Ectodermal cell (in vitro differentiated cells): ENCODE measurements at regions not wholly inside any gene's neighbourhood (a gene's known extent, or its start where the extent isn't known, plus 50 kb on each side); places are given as distances from the start of the nearest gene placed in this dataset.

Experiments used
- H3K27ac ChIP-seq: 2 replicates; pipeline ENCODE4 v1.7.0; 2013; ENCODE audit warnings: mild to moderate bottlenecking, low read depth, low read length; ENCODE audit not compliant: insufficient read depth, poor library complexity, severe bottlenecking
- H3K27me3 ChIP-seq: 2 replicates; pipeline ENCODE4 v1.7.0; 2013; ENCODE audit warnings: mild to moderate bottlenecking, low read length; ENCODE audit not compliant: insufficient read depth, control insufficient read depth, poor library complexity, severe bottlenecking
- H3K36me3 ChIP-seq: one replicate; pipeline ENCODE4 v1.7.0; 2013; ENCODE audit warnings: low read length; ENCODE audit not compliant: control insufficient read depth, insufficient read depth
- H3K4me1 ChIP-seq: one replicate; pipeline ENCODE4 v1.7.0; 2013; ENCODE audit warnings: low read length; ENCODE audit not compliant: control insufficient read depth, insufficient read depth
- H3K4me3 ChIP-seq: 2 replicates; pipeline ENCODE4 v1.7.0; 2013; ENCODE audit warnings: low read depth, low read length, control low read depth; ENCODE audit not compliant: insufficient read depth
- H3K9me3 ChIP-seq: 2 replicates; pipeline ENCODE4 v1.7.0; 2013; ENCODE audit warnings: mild to moderate bottlenecking, low read length, moderate library complexity; ENCODE audit not compliant: control insufficient read depth
- WGBS, 2 experiments: methylation state at CpG; one replicate each; pipeline ENCODE4 v1.1.7; 2013; ENCODE audit warnings: missing lambda C conversion rate in 2 of 2; 5-methylcytosine and 5-hydroxymethylcytosine counted together

GRCh38 chr18:27728659-27729058 lies 448.3 kb downstream of the CDH2 start:
- H3K4me1 ChIP-seq: no peaks in the 10 kb centered on the region
- H3K36me3 ChIP-seq: no peaks in the 10 kb centered on the region
- H3K4me3 ChIP-seq: no peak overlapping the region
- H3K27me3 ChIP-seq: no peaks in the 10 kb centered on the region
- H3K9me3 ChIP-seq: peaks cover 2% of the 10 kb centered on the region
- H3K27ac ChIP-seq: no peak overlapping the region

- Histone ChIP-seq H3K4me3 (no peak overlapping the region), H3K9me3 (peaks cover 2% of the 10 kb centered on the region), H3K27ac (no peak overlapping the region), H3K4me1 (peaks cover 3% of the 10 kb centered on the region), H3K36me3 (no peaks in the 10 kb centered on the region), H3K27me3 (no peaks in the 10 kb centered on the region)
- WGBS, 2 experiments: 89 to 100% methylated on average over 1 of the region's 2 CpGs
These were observed 452.6 kb downstream of the CDH2 start for GRCh38 chr18:27724362-27724761.

GRCh38 chr18:27723168-27723567 lies 453.8 kb downstream of the CDH2 start:
- H3K27me3 ChIP-seq: no peaks in the 10 kb centered on the region
- whole genome bisulfite sequencing, 2 experiments: 95 to 100% methylated on average over 1 of the region's 1 CpG
- H3K36me3 ChIP-seq: no peaks in the 10 kb centered on the region
- H3K27ac ChIP-seq: no peak overlapping the region
- no peak overlapping the region for H3K4me3 ChIP-seq
- peaks cover 3% of the 10 kb centered on the region for H3K4me1 ChIP-seq
- H3K9me3 ChIP-seq: no peaks in the 10 kb centered on the region

DNA sequence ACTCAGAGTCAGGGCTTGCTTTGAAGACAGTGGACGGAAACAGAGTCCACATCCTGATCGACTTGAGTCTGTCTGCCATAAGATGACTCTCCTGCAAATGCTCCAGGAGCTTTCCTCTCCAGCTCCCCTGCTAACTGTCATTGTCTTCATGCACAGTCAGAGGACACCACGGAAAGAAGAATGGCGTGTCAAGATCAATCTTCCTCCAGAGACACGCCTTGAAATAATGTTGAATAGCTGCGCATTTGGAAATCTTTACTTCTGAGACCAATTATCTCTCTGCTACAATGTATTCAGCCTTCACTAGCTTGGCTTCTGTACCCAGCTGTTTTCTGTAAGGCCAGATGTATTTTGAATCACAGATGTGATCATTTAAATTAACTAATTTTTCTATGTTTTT lies 457.2 kb downstream of the CDH2 start:
- 82 to 86% methylated on average over 6 of the region's 6 CpGs for WGBS, 2 experiments
- Histone ChIP-seq H3K36me3 (no peaks in the 10 kb centered on the region), H3K4me1 (peaks cover 14% of the 10 kb centered on the region)

GRCh38 chr18:27717816-27718215 lies 459.1 kb downstream of the CDH2 start:
- 58 to 77% methylated on average over 3 of the region's 3 CpGs for WGBS, 2 experiments
- Histone ChIP-seq H3K9me3 (no peaks in the 10 kb centered on the region), H3K27ac (no peak overlapping the region), H3K4me1 (peaks cover 28% of the 10 kb centered on the region), H3K27me3 (no peaks in the 10 kb centered on the region), H3K36me3 (no peaks in the 10 kb centered on the region), H3K4me3 (no peak overlapping the region)

More for the DNA sequence above, 457.2 kb downstream of the CDH2 start:
- H3K27me3 ChIP-seq: no peaks in the 10 kb centered on the region
- no peak overlapping the region for H3K4me3 ChIP-seq
- H3K9me3 ChIP-seq: no peaks in the 10 kb centered on the region
- H3K27ac ChIP-seq: no peak overlapping the region

- no peaks in the 10 kb centered on the region for H3K27me3 ChIP-seq
- H3K4me1 ChIP-seq: peaks cover 33% of the 10 kb centered on the region
- no peaks in the 10 kb centered on the region for H3K36me3 ChIP-seq
These were observed 459.7 kb downstream of the CDH2 start for GRCh38 chr18:27717250-27717649.

GRCh38 chr18:27715751-27716150 lies 461.2 kb downstream of the CDH2 start:
- Histone ChIP-seq H3K27me3 (no peaks in the 10 kb centered on the region), H3K27ac (no peak overlapping the region), H3K4me3 (no peak overlapping the region), H3K4me1 (peaks cover 42% of the 10 kb centered on the region), H3K36me3 (no peaks in the 10 kb centered on the region), H3K9me3 (no peaks in the 10 kb centered on the region)
- 98 to 100% methylated on average over 2 to 3 of the region's 3 CpGs for WGBS, 2 experiments

More at GRCh38 chr18:27717250-27717649, 459.7 kb downstream of the CDH2 start:
- 86 to 87% methylated on average over 4 of the region's 4 CpGs for WGBS, 2 experiments
- Histone ChIP-seq H3K9me3 (no peaks in the 10 kb centered on the region), H3K27ac (no peak overlapping the region), H3K4me3 (no peak overlapping the region)

DNA sequence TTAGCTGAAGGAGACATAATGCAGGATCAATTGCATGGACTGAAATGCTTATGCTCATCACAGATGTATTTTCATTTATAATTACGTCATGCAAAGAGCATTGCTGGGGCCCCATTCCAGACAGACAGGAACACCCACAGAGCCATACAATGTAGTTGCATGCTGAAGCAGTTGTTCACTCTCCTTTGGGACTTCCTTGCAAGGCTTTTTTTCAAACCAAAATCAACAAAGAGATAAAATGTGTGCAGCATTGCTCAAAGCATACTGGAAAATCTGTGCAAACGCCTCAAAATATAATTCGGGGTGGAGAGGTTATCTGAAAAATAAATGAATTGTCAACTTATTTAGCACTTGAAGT lies 463.2 kb downstream of the CDH2 start:
- Histone ChIP-seq H3K36me3 (no peaks in the 10 kb centered on the region), H3K4me1 (peaks cover 39% of the 10 kb centered on the region), H3K27ac (peak overlapping the region; percentile 89), H3K9me3 (no peaks in the 10 kb centered on the region), H3K4me3 (no peak overlapping the region), H3K27me3 (no peaks in the 10 kb centered on the region)
- 57 to 70% methylated on average over 3 of the region's 3 CpGs for WGBS, 2 experiments

GRCh38 chr18:27713037-27713737 lies 463.7 kb downstream of the CDH2 start:
- 2 to 4% methylated on average over 2 of the region's 2 CpGs for WGBS, 2 experiments
- no peaks in the 10 kb centered on the region for H3K27me3 ChIP-seq
- H3K36me3 ChIP-seq: no peaks in the 10 kb centered on the region
- peak overlapping the region; percentile 89 for H3K27ac ChIP-seq
- H3K9me3 ChIP-seq: no peaks in the 10 kb centered on the region
- no peak overlapping the region for H3K4me3 ChIP-seq
- H3K4me1 ChIP-seq: peaks cover 39% of the 10 kb centered on the region

DNA sequence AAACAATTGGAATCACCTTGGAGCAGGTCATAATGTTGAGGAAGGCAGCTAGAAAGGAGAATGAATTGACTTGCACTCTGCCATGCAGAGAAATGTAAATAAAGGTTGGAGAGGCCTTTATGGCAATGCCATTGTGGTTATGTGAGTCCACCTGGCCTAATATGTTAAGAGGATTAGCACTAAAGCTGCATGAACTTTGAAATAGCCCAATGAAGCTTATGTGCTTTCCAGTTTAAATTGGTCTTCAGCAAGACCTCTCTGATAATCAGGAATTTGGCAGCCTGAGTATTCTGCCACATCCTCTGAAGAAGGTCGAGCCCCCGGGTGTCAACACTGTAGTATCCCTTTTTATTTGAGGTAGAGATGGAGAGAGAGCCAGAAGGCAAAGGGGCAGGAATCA lies 464.9 kb downstream of the CDH2 start:
- H3K9me3 ChIP-seq: no peaks in the 10 kb centered on the region
- no peaks in the 10 kb centered on the region for H3K27me3 ChIP-seq
- WGBS, 2 experiments: 37 to 59% methylated on average over 2 of the region's 2 CpGs
- H3K27ac ChIP-seq: peak overlapping the region; percentile 89
- no peaks in the 10 kb centered on the region for H3K36me3 ChIP-seq
- peaks cover 35% of the 10 kb centered on the region for H3K4me1 ChIP-seq
- no peak overlapping the region for H3K4me3 ChIP-seq

DNA sequence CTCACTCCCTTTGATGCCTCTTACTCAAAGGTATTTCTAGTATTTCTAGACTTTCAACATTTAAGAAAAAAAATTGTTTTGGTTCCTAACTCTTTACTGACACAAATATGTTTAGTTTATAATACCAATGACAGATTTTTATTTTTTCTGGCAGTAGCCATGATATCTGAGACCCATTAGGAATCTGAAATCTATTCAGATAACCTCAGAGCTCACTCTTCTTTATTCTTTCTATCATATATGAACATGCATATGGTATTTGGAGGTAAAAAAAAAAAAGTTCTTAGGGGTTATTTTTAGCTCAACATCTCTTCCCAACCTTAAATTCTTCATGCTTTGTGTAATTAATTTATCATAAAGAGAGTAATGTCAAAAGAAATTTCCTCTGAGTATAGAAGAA lies 465.5 kb downstream of the CDH2 start:
- H3K9me3 ChIP-seq: no peaks in the 10 kb centered on the region
- peaks cover 33% of the 10 kb centered on the region for H3K4me1 ChIP-seq
- H3K36me3 ChIP-seq: no peaks in the 10 kb centered on the region
- no peak overlapping the region for H3K4me3 ChIP-seq
- H3K27ac ChIP-seq: no peak overlapping the region
- H3K27me3 ChIP-seq: no peaks in the 10 kb centered on the region
